Spinal cord (tissue), 9 donors: ENCODE measurements at regions not wholly inside any gene's neighbourhood (a gene's known extent, or its start where the extent isn't known, plus 50 kb on each side); places are given as distances from the start of the nearest gene placed in this dataset.

Experiments used
- DNase-seq, 6 donors: peaks; one replicate each; pipeline versions ENCODE4 v3.0.0 to v3.0.0-alpha.2; 2013 to 2015; ENCODE audit warnings: low spot score in 6 of 6, low read depth in 4 of 6
- H3K27ac ChIP-seq: one replicate; pipeline ENCODE4 v1.5.1; 2013; ENCODE audit warnings: low read depth, low read length, control low read depth
- H3K27me3 ChIP-seq: one replicate; pipeline ENCODE4 v1.6.1; 2013; ENCODE audit warnings: low read length; ENCODE audit not compliant: control insufficient read depth, insufficient read depth
- H3K36me3 ChIP-seq: one replicate; pipeline ENCODE4 v1.6.1; 2013; ENCODE audit warnings: low read length; ENCODE audit not compliant: control insufficient read depth, insufficient read depth
- H3K4me1 ChIP-seq: one replicate; pipeline ENCODE4 v1.6.1; 2013; ENCODE audit warnings: low read length; ENCODE audit not compliant: control insufficient read depth, insufficient read depth
- H3K4me3 ChIP-seq: one replicate; pipeline ENCODE4 v1.5.1; 2013; ENCODE audit warnings: low read depth, low read length, control low read depth
- H3K9me3 ChIP-seq: one replicate; pipeline ENCODE4 v1.6.1; 2013; ENCODE audit warnings: low read length; ENCODE audit not compliant: control insufficient read depth, insufficient read depth
- WGBS: methylation state at CpG from one replicate; pipeline ENCODE4 v1.1.5; 2013; ENCODE audit warnings: missing lambda C conversion rate; ENCODE audit not compliant: insufficient coverage; 5-methylcytosine and 5-hydroxymethylcytosine counted together
- donor health status: healthy.

GRCh38 chr6:113095841-113096240, 748.7 kb downstream of the RFPL4B start:
- Histone ChIP-seq H3K4me3 (no peak overlapping the region), H3K36me3 (no peaks in the 10 kb centered on the region), H3K27ac (no peak overlapping the region), H3K27me3 (no peaks in the 10 kb centered on the region), H3K9me3 (peaks cover 4% of the 10 kb centered on the region), H3K4me1 (no peaks in the 10 kb centered on the region)
- no CpG with 5 or more reads among the region's 2 CpGs for WGBS
- DNase-seq, result no peak

GRCh38 chr6:113102761-113103160, 754.4 kb upstream of the MARCKS start:
- no peak overlapping the region for H3K4me3 ChIP-seq
- peaks cover under 1% of the 10 kb centered on the region for H3K9me3 ChIP-seq
- H3K36me3 ChIP-seq, result no peaks in the 10 kb centered on the region
- no peak overlapping the region for H3K27ac ChIP-seq
- 80% methylated on average over 1 of the region's 4 CpGs for WGBS
- no peaks in the 10 kb centered on the region for H3K27me3 ChIP-seq
- no peaks in the 10 kb centered on the region for H3K4me1 ChIP-seq
- DNase-seq, result no peak

- Histone ChIP-seq H3K4me1 (no peaks in the 10 kb centered on the region), H3K9me3 (no peaks in the 10 kb centered on the region), H3K36me3 (no peaks in the 10 kb centered on the region), H3K27me3 (no peaks in the 10 kb centered on the region), H3K27ac (no peak overlapping the region), H3K4me3 (no peak overlapping the region)
- WGBS, result no CpG with 5 or more reads among the region's 4 CpGs
- peak in 1 of 6 donors; percentile 19 for DNase-seq
These were observed 753.3 kb upstream of the MARCKS start for GRCh38 chr6:113103634-113104361.

- no CpG with 5 or more reads among the region's 4 CpGs for WGBS
- no peak overlapping the region for H3K4me3 ChIP-seq
- no peaks in the 10 kb centered on the region for H3K27me3 ChIP-seq
- no peaks in the 10 kb centered on the region for H3K4me1 ChIP-seq
- no peak overlapping the region for H3K27ac ChIP-seq
- peaks cover 6% of the 10 kb centered on the region for H3K9me3 ChIP-seq
- no peaks in the 10 kb centered on the region for H3K36me3 ChIP-seq
- DNase-seq, result no peak
These were observed 752.6 kb upstream of the MARCKS start for GRCh38 chr6:113104541-113104940.

- Histone ChIP-seq H3K27me3 (no peaks in the 10 kb centered on the region), H3K4me3 (no peak overlapping the region), H3K4me1 (no peaks in the 10 kb centered on the region), H3K36me3 (no peaks in the 10 kb centered on the region), H3K9me3 (peaks cover 6% of the 10 kb centered on the region), H3K27ac (no peak overlapping the region)
- DNase-seq, result no peak
- no CpG with 5 or more reads among the region's 3 CpGs for WGBS
These were observed 752.2 kb upstream of the MARCKS start for GRCh38 chr6:113104951-113105350.

- no peaks in the 10 kb centered on the region for H3K27me3 ChIP-seq
- no peaks in the 10 kb centered on the region for H3K4me1 ChIP-seq
- no CpG with 5 or more reads among the region's 1 CpG for WGBS
- H3K27ac ChIP-seq, result no peak overlapping the region
- no peaks in the 10 kb centered on the region for H3K36me3 ChIP-seq
- no peak overlapping the region for H3K4me3 ChIP-seq
- DNase-seq, result peak in 1 of 6 donors; percentile 47
- H3K9me3 ChIP-seq, result peaks cover 6% of the 10 kb centered on the region
These were observed 746.9 kb upstream of the MARCKS start for GRCh38 chr6:113110211-113110610.

GRCh38 chr6:113111550-113111949, 745.6 kb upstream of the MARCKS start:
- Histone ChIP-seq H3K4me1 (no peaks in the 10 kb centered on the region), H3K27me3 (no peaks in the 10 kb centered on the region), H3K27ac (no peak overlapping the region), H3K9me3 (peaks cover 6% of the 10 kb centered on the region), H3K4me3 (no peak overlapping the region), H3K36me3 (no peaks in the 10 kb centered on the region)
- DNase-seq, result no peak
- no CpG with 5 or more reads among the region's 2 CpGs for WGBS

GRCh38 chr6:113112086-113112485, 745.1 kb upstream of the MARCKS start:
- DNase-seq, result no peak
- Histone ChIP-seq H3K36me3 (no peaks in the 10 kb centered on the region), H3K27me3 (no peaks in the 10 kb centered on the region), H3K27ac (no peak overlapping the region), H3K9me3 (peaks cover 6% of the 10 kb centered on the region), H3K4me1 (no peaks in the 10 kb centered on the region), H3K4me3 (no peak overlapping the region)
- WGBS, result 78% methylated on average over 1 of the region's 2 CpGs

- no peaks in the 10 kb centered on the region for H3K4me1 ChIP-seq
- no peak overlapping the region for H3K4me3 ChIP-seq
- no CpG with 5 or more reads among the region's 1 CpG for WGBS
- no peak overlapping the region for H3K27ac ChIP-seq
- peaks cover 1% of the 10 kb centered on the region for H3K9me3 ChIP-seq
- no peaks in the 10 kb centered on the region for H3K27me3 ChIP-seq
- DNase-seq, result no peak
- no peaks in the 10 kb centered on the region for H3K36me3 ChIP-seq
These were observed 741.9 kb upstream of the MARCKS start for GRCh38 chr6:113115196-113115595.

GRCh38 chr6:113120224-113120581, 736.9 kb upstream of the MARCKS start:
- Histone ChIP-seq H3K4me1 (no peaks in the 10 kb centered on the region), H3K9me3 (peaks cover 1% of the 10 kb centered on the region), H3K27ac (no peak overlapping the region), H3K4me3 (no peak overlapping the region), H3K36me3 (no peaks in the 10 kb centered on the region), H3K27me3 (no peaks in the 10 kb centered on the region)
- WGBS, result no CpG with 5 or more reads among the region's 2 CpGs
- no peak for DNase-seq
